Suprapubic skin (tissue), 4 donors: ENCODE measurements at regions not wholly inside any gene's neighbourhood (a gene's known extent, or its start where the extent isn't known, plus 50 kb on each side); places are given as distances from the start of the nearest gene placed in this dataset.

Experiments used
- EP300 ChIP-seq: sonication (generic); formaldehyde crosslinking; IDR thresholded peaks from one replicate; pipeline ENCODE4 v1.6.1; 2017; ENCODE audit warnings: antibody characterized with exemption
- POLR2A ChIP-seq, 2 donors: fragments of 450-650 bp; IDR thresholded peaks; one replicate each; pipeline ENCODE4 v1.6.1; 2017; ENCODE audit warnings: antibody characterized with exemption in 2 of 2, mild to moderate bottlenecking in 2 of 2, moderate library complexity in 2 of 2
- POLR2AphosphoS5 ChIP-seq, 3 donors: sonication (generic); formaldehyde crosslinking; IDR thresholded peaks; one replicate each; pipeline ENCODE4 v1.6.1; 2017; ENCODE audit warnings: antibody characterized with exemption in 3 of 3
- TF ChIP-seq, protein P1 (sequence below), 2 donors: fragments of 200-600 bp in 1 of 2; fragments of 450-650 bp in 1 of 2; sonication (generic) in 1 of 2; IDR thresholded peaks; one replicate each; pipeline ENCODE4 v1.5.1; 2016 to 2019; ENCODE audit warnings: antibody characterized with exemption in 2 of 2, mild to moderate bottlenecking in 1 of 2, moderate library complexity in 1 of 2

DNA sequence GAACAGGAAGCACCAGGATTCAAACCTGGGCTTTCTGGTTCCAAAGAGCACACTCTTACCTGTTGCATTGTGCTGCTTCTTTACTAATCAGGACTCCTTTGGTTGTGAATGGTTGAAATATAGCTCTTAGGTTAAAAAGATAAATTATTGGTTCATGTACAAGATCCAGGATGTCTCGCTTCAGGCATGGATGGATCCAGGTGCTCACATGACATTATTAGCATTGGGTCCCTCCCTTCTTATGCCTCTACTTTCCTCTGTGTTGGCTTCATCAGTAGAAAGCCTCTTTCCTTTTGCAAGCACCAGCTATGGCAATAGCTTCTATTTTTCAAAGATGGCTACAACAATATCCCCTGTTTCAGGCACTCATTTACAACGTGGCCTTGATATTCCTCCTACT lies 217.7 kb upstream of the SULF2 start:
- TF ChIP-seq EP300: no peak
- TF ChIP-seq POLR2A (IDR thresholded peaks at IDR 0.05): no peak
- TF ChIP-seq, protein P1, sequence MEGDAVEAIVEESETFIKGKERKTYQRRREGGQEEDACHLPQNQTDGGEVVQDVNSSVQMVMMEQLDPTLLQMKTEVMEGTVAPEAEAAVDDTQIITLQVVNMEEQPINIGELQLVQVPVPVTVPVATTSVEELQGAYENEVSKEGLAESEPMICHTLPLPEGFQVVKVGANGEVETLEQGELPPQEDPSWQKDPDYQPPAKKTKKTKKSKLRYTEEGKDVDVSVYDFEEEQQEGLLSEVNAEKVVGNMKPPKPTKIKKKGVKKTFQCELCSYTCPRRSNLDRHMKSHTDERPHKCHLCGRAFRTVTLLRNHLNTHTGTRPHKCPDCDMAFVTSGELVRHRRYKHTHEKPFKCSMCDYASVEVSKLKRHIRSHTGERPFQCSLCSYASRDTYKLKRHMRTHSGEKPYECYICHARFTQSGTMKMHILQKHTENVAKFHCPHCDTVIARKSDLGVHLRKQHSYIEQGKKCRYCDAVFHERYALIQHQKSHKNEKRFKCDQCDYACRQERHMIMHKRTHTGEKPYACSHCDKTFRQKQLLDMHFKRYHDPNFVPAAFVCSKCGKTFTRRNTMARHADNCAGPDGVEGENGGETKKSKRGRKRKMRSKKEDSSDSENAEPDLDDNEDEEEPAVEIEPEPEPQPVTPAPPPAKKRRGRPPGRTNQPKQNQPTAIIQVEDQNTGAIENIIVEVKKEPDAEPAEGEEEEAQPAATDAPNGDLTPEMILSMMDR (IDR thresholded peaks at IDR 0.05): no peak
- TF ChIP-seq POLR2AphosphoS5 (IDR thresholded peaks at IDR 0.05): no peak
